H1 (cell line): ENCODE measurements at regions not wholly inside any gene's neighbourhood (a gene's known extent, or its start where the extent isn't known, plus 50 kb on each side); places are given as distances from the start of the nearest gene placed in this dataset.

Source experiments
- CTCF ChIA-PET: fragments of 300-600 bp; sonication (Branson Sonifier 250); formaldehyde crosslinking; loops from one replicate; lab custom pipeline; 2021; ENCODE audit not compliant: partially characterized antibody; lab: Charles Lee
- POLR2A ChIA-PET: fragments of 300-600 bp; sonication (Branson Sonifier 250); formaldehyde crosslinking; loops from one replicate; lab custom pipeline; 2021; ENCODE audit warnings: inconsistent platforms; ENCODE audit not compliant: partially characterized antibody; lab: Charles Lee
- DNase-seq, 2 experiments: peaks; one replicate each; pipeline versions ENCODE4 v3.0.0 to v3.0.0-alpha.2; 2010 to 2022; ENCODE audit warnings: low spot score in 2 of 2, low read depth in 1 of 2, mixed read lengths in 1 of 2
- FAIRE-seq: peaks from 2 replicates; lab custom pipeline; 2011; peaks lifted over from hg19 to GRCh38; lab: Jason Lieb, UNC
- H2AFZ ChIP-seq: 2 replicates; pipeline ENCODE4 v1.8.1; 2012; ENCODE audit warnings: low read length, inconsistent platforms
- H2AK5ac ChIP-seq: 2 replicates; pipeline ENCODE4 v1.6.1; 2013; ENCODE audit warnings: low read depth, low read length
- H2BK120ac ChIP-seq: replicated peaks from 2 replicates; pipeline ENCODE3; 2013; ENCODE audit warnings: low read depth, low read length, inconsistent platforms
- H2BK12ac ChIP-seq: 2 replicates; pipeline ENCODE4 v1.6.1; 2013; ENCODE audit warnings: low read depth, low read length
- H2BK15ac ChIP-seq: 2 replicates; pipeline ENCODE4 v1.6.1; 2013; ENCODE audit warnings: low read length
- H2BK20ac ChIP-seq: 2 replicates; pipeline ENCODE4 v1.6.1; 2013; ENCODE audit warnings: low read length
- H2BK5ac ChIP-seq: 2 replicates; pipeline ENCODE4 v1.6.1; 2013; ENCODE audit warnings: low read depth, low read length
- H3K14ac ChIP-seq: 2 replicates; pipeline ENCODE4 v1.6.1; 2013; ENCODE audit warnings: inconsistent platforms; ENCODE audit not compliant: insufficient read length
- H3K18ac ChIP-seq: 2 replicates; pipeline ENCODE4 v1.6.1; 2013; ENCODE audit warnings: low read length; ENCODE audit errors: extremely low read depth
- H3K23ac ChIP-seq: 2 replicates; pipeline ENCODE4 v1.6.1; 2013; ENCODE audit warnings: inconsistent platforms; ENCODE audit not compliant: insufficient read length
- H3K23me2 ChIP-seq: 2 replicates; pipeline ENCODE4 v1.6.1; 2013; ENCODE audit warnings: low read depth, low read length
- H3K27ac ChIP-seq: 2 replicates; pipeline ENCODE4 v1.6.1; 2011; ENCODE audit warnings: low read depth, low read length, inconsistent platforms
- H3K27me3 ChIP-seq, 4 experiments: replicated peaks in 1 of 4; 1 replicate in 1 of 4; 2 replicates in 3 of 4; pipeline versions ENCODE4 v1.6.1 to v1.8.1; 2011 to 2013; ENCODE audit warnings: low read length in 3 of 4, mild to moderate bottlenecking in 3 of 4, inconsistent platforms in 2 of 4, mixed read lengths in 2 of 4, moderate library complexity in 1 of 4; ENCODE audit not compliant: control insufficient read depth in 3 of 4, insufficient read depth in 3 of 4; ENCODE audit errors: extremely low read depth in 1 of 4
- H3K36me3 ChIP-seq, 4 experiments: 2 replicates each; pipeline versions ENCODE4 v1.6.1 to v1.8.1; 2011 to 2013; ENCODE audit warnings: mild to moderate bottlenecking in 4 of 4, low read length in 3 of 4, moderate library complexity in 2 of 4, control low read depth in 1 of 4, inconsistent platforms in 1 of 4; ENCODE audit not compliant: insufficient read depth in 4 of 4, control insufficient read depth in 2 of 4
- H3K4ac ChIP-seq: replicated peaks from 2 replicates; pipeline ENCODE3; 2013; ENCODE audit warnings: low read length, low read depth, mixed read lengths, inconsistent platforms; ENCODE audit not compliant: insufficient read length
- H3K4me1 ChIP-seq, 4 experiments: replicated peaks in 1 of 4; 1 replicate in 1 of 4; 2 replicates in 3 of 4; pipeline versions ENCODE4 v1.6.1 to v1.8.1; 2011 to 2013; ENCODE audit warnings: low read length in 3 of 4, inconsistent platforms in 2 of 4, mixed read lengths in 1 of 4; ENCODE audit not compliant: insufficient read depth in 4 of 4, control insufficient read depth in 3 of 4
- H3K4me2 ChIP-seq, 2 experiments: 2 replicates each; pipeline versions ENCODE4 v1.6.1 to v1.8.1; 2011 to 2013; ENCODE audit warnings: low read depth in 2 of 2, low read length in 2 of 2, control low read depth in 1 of 2, inconsistent platforms in 1 of 2, mild to moderate bottlenecking in 1 of 2; ENCODE audit not compliant: insufficient read depth in 1 of 2
- H3K4me3 ChIP-seq, 4 experiments: fragments of 200-600, 300-600 bp in 1 of 4; sonication (generic), shearing (Covaris generic), sonication (Bioruptor Twin) in 1 of 4; 2 replicates each; pipeline versions ENCODE4 v1.5.1 to v1.8.1; 2011 to 2016; ENCODE audit warnings: low read length in 4 of 4, low read depth in 3 of 4, control low read depth in 2 of 4, inconsistent platforms in 2 of 4, mild to moderate bottlenecking in 2 of 4, mixed read lengths in 1 of 4, moderate library complexity in 1 of 4; ENCODE audit not compliant: insufficient read depth in 2 of 4; ENCODE audit errors: extremely low read depth in 1 of 4
- H3K56ac ChIP-seq: replicated peaks from 2 replicates; pipeline ENCODE3; 2013; ENCODE audit warnings: low read depth, mild to moderate bottlenecking, mixed read lengths, low read length, inconsistent platforms; ENCODE audit not compliant: insufficient read length
- H3K79me1 ChIP-seq: 2 replicates; pipeline ENCODE4 v1.6.1; 2013; ENCODE audit warnings: low read depth, low read length, control low read depth
- H3K79me2 ChIP-seq, 2 experiments: 2 replicates each; pipeline versions ENCODE4 v1.6.1 to v1.8.1; 2012 to 2013; ENCODE audit warnings: low read length in 2 of 2, mild to moderate bottlenecking in 2 of 2, inconsistent platforms in 1 of 2; ENCODE audit not compliant: insufficient read depth in 2 of 2, control insufficient read depth in 1 of 2
- H3K9ac ChIP-seq, 4 experiments: replicated peaks in 1 of 4; 1 replicate in 1 of 4; 2 replicates in 3 of 4; pipeline versions ENCODE4 v1.6.1 to v1.8.1; 2011 to 2013; ENCODE audit warnings: low read depth in 3 of 4, low read length in 3 of 4, control low read depth in 2 of 4, mild to moderate bottlenecking in 2 of 4, moderate library complexity in 2 of 4, inconsistent platforms in 1 of 4; ENCODE audit errors: extremely low read depth in 1 of 4
- H3K9me3 ChIP-seq, 2 experiments: 2 replicates each; pipeline versions ENCODE4 v1.6.1 to v1.8.1; 2012 to 2013; ENCODE audit warnings: mild to moderate bottlenecking in 2 of 2, moderate library complexity in 2 of 2, control low read depth in 1 of 2, inconsistent platforms in 1 of 2, low read depth in 1 of 2, low read length in 1 of 2, mixed read lengths in 1 of 2; ENCODE audit not compliant: insufficient read depth in 2 of 2
- H4K20me1 ChIP-seq, 2 experiments: replicated peaks in 1 of 2; 2 replicates each; pipeline versions ENCODE3 to v1.8.1; 2011 to 2013; ENCODE audit warnings: inconsistent platforms in 2 of 2, low read length in 2 of 2, mild to moderate bottlenecking in 1 of 2; ENCODE audit not compliant: insufficient read depth in 2 of 2, control insufficient read depth in 1 of 2
- H4K5ac ChIP-seq: 2 replicates; pipeline ENCODE4 v1.6.1; 2013; ENCODE audit warnings: low read length, low read depth, mixed read lengths, inconsistent platforms; ENCODE audit not compliant: insufficient read length
- H4K8ac ChIP-seq: 2 replicates; pipeline ENCODE4 v1.8.0; 2013; ENCODE audit warnings: mild to moderate bottlenecking, moderate library complexity, low read length, inconsistent platforms; ENCODE audit not compliant: insufficient read depth; ENCODE audit errors: extremely low read depth
- H4K91ac ChIP-seq: replicated peaks from 2 replicates; pipeline ENCODE3; 2013; ENCODE audit warnings: low read length, mixed read lengths, inconsistent platforms; ENCODE audit not compliant: insufficient read length
- BRCA1 ChIP-seq: IDR thresholded peaks from 2 replicates; pipeline ENCODE4 v1.6.1; 2012; ENCODE audit warnings: low read depth, low read length, improper control_type of control experiment
- CEBPB ChIP-seq: IDR thresholded peaks from 2 replicates; pipeline ENCODE4 v1.6.1; 2012; ENCODE audit warnings: low read depth, low read length
- HDAC2 ChIP-seq, 2 experiments: fragments of 300-600 bp in 1 of 2; sonication (generic) in 1 of 2; IDR thresholded peaks; 2 replicates each; pipeline ENCODE4 v1.6.1; 2011 to 2012; ENCODE audit warnings: low read depth in 2 of 2, low read length in 2 of 2, mild to moderate bottlenecking in 2 of 2, moderate library complexity in 2 of 2, borderline replicate concordance in 1 of 2, inconsistent platforms in 1 of 2
- HDAC6 ChIP-seq: IDR thresholded peaks from one replicate; pipeline ENCODE4 v1.7.1; 2012; ENCODE audit warnings: low read depth, mild to moderate bottlenecking, inconsistent platforms, low read length, moderate library complexity
- KDM1A ChIP-seq: fragments of 200-600, 300-600 bp; sonication (generic); IDR thresholded peaks from 2 replicates; pipeline ENCODE4 v1.7.1; 2016; ENCODE audit warnings: mild to moderate bottlenecking, low read length, borderline replicate concordance
- KDM5A ChIP-seq: fragments of 200-600 bp; IDR thresholded peaks from 2 replicates; pipeline ENCODE4 v1.7.1; 2012; ENCODE audit warnings: mild to moderate bottlenecking, low read length, inconsistent platforms, mixed read lengths
- NRF1 ChIP-seq: IDR thresholded peaks from 2 replicates; pipeline ENCODE4 v1.6.1; 2011; ENCODE audit warnings: mild to moderate bottlenecking, low read depth, low read length, improper control_type of control experiment
- POLR2AphosphoS5 ChIP-seq: IDR thresholded peaks from 2 replicates; pipeline ENCODE4 v1.6.1; 2011; ENCODE audit warnings: low read depth, low read length
- RAD21 ChIP-seq, 2 experiments: IDR thresholded peaks in 1 of 2; conservative IDR thresholded peaks in 1 of 2; 2 replicates each; pipeline ENCODE4 v1.6.1; 2011; ENCODE audit warnings: low read depth in 2 of 2, low read length in 2 of 2, improper control_type of control experiment in 1 of 2, inconsistent platforms in 1 of 2, mild to moderate bottlenecking in 1 of 2, moderate library complexity in 1 of 2
- WGBS, 2 experiments: shearing (Covaris generic) in 1 of 2; methylation state at CpG; one replicate each; pipeline versions ENCODE4 v1.1.6 to v1.1.7; 2013 to 2015; ENCODE audit warnings: low lambda C conversion rate in 2 of 2, mixed read lengths in 2 of 2, inconsistent platforms in 1 of 2, low coverage in 1 of 2, missing lambda C conversion rate in 1 of 2; ENCODE audit not compliant: insufficient replicate concordance in 2 of 2, insufficient coverage in 1 of 2, insufficient read length in 1 of 2; ENCODE audit errors: extremely low coverage in 1 of 2, missing lambda C conversion rate in 1 of 2; 5-methylcytosine and 5-hydroxymethylcytosine counted together
- TF ChIP-seq, protein P1 (sequence below), 3 experiments: IDR thresholded peaks; 1 replicate in 2 of 3; 2 replicates in 1 of 3; pipeline versions ENCODE4 v1.5.1 to v1.6.1; 2011; ENCODE audit warnings: low read length in 3 of 3, mild to moderate bottlenecking in 3 of 3, inconsistent platforms in 2 of 3, low read depth in 1 of 3, moderate library complexity in 1 of 3; ENCODE audit not compliant: insufficient read depth in 1 of 3; ENCODE audit errors: control extremely low read depth in 1 of 3
- TF ChIP-seq, protein P2 (sequence below): IDR thresholded peaks from 2 replicates; pipeline ENCODE4 v1.6.1; 2011; ENCODE audit warnings: low read depth, mild to moderate bottlenecking, low read length; ENCODE audit not compliant: insufficient read depth

DNA sequence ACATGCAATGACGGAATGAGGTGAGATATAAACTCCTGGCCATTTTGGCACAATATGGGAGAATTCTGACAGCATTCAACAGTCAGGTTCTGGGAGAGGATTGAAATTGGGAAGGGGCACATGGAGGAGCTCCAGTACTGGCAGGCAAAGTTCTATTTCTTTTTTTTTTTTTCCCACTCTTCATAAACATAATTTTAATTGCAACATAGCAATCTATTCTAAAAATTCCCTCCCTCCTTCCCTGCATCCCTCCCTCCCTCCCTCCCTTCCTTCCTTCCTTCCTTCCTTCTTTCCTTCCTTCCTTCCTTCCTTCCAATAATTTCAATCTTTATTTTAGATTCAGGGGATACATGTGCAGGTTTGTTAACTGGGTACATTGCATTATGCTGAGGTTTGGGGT, 93.2 kb downstream of the PTCSC3 start:
- no peak overlapping the region for H2AFZ ChIP-seq
- WGBS, 2 experiments, result 84% methylated on average over 1 of the region's 1 CpG; no CpG with 5 or more reads in 1 of the 2 experiments
- DNase-seq (no peak), FAIRE-seq (no peak)
- no peak overlapping the region for H2BK15ac ChIP-seq
- no peak overlapping the region for H3K9ac ChIP-seq
- no peak overlapping the region for H2AK5ac ChIP-seq
- no peaks in the 10 kb centered on the region for H3K23me2 ChIP-seq
- H2BK12ac ChIP-seq, result no peak overlapping the region
- no peaks in the 10 kb centered on the region for H3K36me3 ChIP-seq
- H4K8ac ChIP-seq, result no peak overlapping the region
- H4K5ac ChIP-seq, result no peak overlapping the region
- H3K27me3 ChIP-seq, result no peaks in the 10 kb centered on the region
- no peak overlapping the region for H2BK20ac ChIP-seq
- no peak overlapping the region for H3K4me2 ChIP-seq
- no peak overlapping the region for H3K14ac ChIP-seq
- H3K23ac ChIP-seq, result no peak overlapping the region
- no peaks in the 10 kb centered on the region for H3K79me1 ChIP-seq
- no peak overlapping the region for H2BK5ac ChIP-seq
- no peak overlapping the region for H3K27ac ChIP-seq
- no peak overlapping the region for H3K56ac ChIP-seq
- no peak overlapping the region for H2BK120ac ChIP-seq
- H3K4me1 ChIP-seq, result no peaks in the 10 kb centered on the region
- POLR2A ChIA-PET, result no interaction called here
- H3K4ac ChIP-seq, result no peak overlapping the region
- no peak overlapping the region for H4K91ac ChIP-seq
- no peaks in the 10 kb centered on the region for H3K79me2 ChIP-seq
- CTCF ChIA-PET, result interaction anchor here (7.2 kb wide), 1 partner anchor 14 kb away, joined by 46 read pairs; no protein-coding TSS in a partner anchor
- H3K9me3 ChIP-seq, result no peaks in the 10 kb centered on the region
- H3K18ac ChIP-seq, result no peak overlapping the region
- H4K20me1 ChIP-seq, result no peaks in the 10 kb centered on the region
- no peak overlapping the region for H3K4me3 ChIP-seq
- TF ChIP-seq BRCA1, result no peak
- no peak for TF ChIP-seq HDAC2 (IDR thresholded peaks at IDR 0.05; ENCODE audit: borderline replicate concordance in 1 of 2, low read depth in 2 of 2, low read length in 2 of 2)
- TF ChIP-seq RAD21 (IDR thresholded peaks at IDR 0.05 in 1 of 2, conservative IDR thresholded peaks at IDR 0.05 in 1 of 2; ENCODE audit: low read depth in 2 of 2, low read length in 2 of 2), result no peak
- no peak for TF ChIP-seq KDM1A
- no peak for TF ChIP-seq POLR2AphosphoS5
- no peak for TF ChIP-seq HDAC6
- TF ChIP-seq, protein P1, sequence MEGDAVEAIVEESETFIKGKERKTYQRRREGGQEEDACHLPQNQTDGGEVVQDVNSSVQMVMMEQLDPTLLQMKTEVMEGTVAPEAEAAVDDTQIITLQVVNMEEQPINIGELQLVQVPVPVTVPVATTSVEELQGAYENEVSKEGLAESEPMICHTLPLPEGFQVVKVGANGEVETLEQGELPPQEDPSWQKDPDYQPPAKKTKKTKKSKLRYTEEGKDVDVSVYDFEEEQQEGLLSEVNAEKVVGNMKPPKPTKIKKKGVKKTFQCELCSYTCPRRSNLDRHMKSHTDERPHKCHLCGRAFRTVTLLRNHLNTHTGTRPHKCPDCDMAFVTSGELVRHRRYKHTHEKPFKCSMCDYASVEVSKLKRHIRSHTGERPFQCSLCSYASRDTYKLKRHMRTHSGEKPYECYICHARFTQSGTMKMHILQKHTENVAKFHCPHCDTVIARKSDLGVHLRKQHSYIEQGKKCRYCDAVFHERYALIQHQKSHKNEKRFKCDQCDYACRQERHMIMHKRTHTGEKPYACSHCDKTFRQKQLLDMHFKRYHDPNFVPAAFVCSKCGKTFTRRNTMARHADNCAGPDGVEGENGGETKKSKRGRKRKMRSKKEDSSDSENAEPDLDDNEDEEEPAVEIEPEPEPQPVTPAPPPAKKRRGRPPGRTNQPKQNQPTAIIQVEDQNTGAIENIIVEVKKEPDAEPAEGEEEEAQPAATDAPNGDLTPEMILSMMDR (IDR thresholded peaks at IDR 0.05; ENCODE audit: control extremely low read depth in 1 of 3, insufficient read depth in 1 of 3, low read depth in 1 of 3, low read length in 3 of 3), result no peak
- no peak for TF ChIP-seq NRF1
- TF ChIP-seq KDM5A, result no peak
- TF ChIP-seq, protein P2, sequence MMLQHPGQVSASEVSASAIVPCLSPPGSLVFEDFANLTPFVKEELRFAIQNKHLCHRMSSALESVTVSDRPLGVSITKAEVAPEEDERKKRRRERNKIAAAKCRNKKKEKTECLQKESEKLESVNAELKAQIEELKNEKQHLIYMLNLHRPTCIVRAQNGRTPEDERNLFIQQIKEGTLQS, result no peak
- TF ChIP-seq CEBPB, result no peak
